ENCODE measurements at regions not wholly inside any gene's neighbourhood (a gene's known extent, or its start where the extent isn't known, plus 50 kb on each side); places are given as distances from the start of the nearest gene placed in this dataset.
"Not testable (repeated sequence)": the region's sequence is repeated elsewhere in the genome, so short reads cannot be mapped to it uniquely, and the experiment has no call there.

GRCh38 chr16:52308051-52308450 lies 238.9 kb downstream of the TOX3 start:
- DNase-seq: no peak

- DNase-seq: no peak
Measured at GRCh38 chr16:52301026-52301425, 245.9 kb downstream of the TOX3 start.

DNA sequence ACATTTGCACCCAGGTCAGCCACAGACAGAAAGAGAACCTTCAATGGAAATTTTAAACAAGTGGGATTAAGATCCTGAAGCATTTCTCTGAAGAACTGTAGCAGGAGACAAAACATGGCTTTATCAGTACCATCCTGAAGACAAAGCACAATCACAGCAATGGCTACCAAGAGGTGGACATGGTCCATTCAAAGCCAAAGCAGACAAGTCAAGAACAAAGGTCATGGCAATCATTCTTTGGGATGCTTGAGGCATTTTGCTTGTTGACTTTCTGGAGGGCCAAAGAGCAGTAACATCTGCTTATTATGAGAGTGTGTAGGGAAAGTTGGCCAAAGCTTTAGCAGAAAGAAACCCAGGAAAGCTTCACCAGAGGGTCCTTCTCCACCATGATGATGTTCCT lies 248.2 kb downstream of the TOX3 start:
- no peak for DNase-seq

GRCh38 chr16:52296706-52297315 lies 250.1 kb downstream of the TOX3 start:
- not testable (repeated sequence) for DNase-seq

DNA sequence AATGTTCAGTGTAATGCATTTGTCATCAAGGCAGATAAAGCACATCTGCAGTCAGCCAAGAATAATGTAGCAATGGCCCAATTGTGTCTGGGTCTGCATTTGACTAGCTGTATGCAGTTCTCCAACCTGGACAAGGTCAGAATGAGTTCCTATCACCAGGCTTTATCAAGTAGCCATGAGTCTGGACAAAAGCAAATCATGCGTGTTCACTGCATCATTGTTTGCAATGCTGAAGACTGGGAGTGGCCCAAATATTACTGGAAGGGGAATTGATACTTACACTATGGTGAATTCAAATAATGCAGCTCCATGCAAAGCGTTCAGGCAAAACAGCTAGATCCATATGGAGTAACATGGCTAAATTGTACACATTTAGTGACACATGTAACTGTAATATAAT lies 250.9 kb downstream of the TOX3 start:
- no peak for DNase-seq

- DNase-seq: no peak
Measured at GRCh38 chr16:52294660-52295059, 252.3 kb downstream of the TOX3 start.

DNA sequence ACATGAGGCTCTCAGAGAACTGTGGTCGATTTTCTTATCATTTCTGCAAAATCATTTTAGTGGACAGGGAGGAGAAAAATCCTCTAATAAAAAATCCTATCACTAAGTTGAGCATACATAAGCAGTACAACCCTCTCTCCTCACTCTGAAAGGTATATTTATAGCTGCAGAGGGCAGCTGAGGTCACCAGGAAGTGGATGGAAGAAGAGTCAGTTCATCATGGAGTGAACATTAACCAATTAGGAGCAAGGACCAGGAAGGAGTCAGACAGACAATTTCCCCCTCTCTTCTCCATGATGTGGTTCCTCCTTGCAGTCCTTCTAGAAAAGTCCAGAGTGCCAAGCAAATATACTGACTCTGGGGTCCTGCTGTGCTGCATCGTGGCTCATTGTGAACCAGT lies 253.7 kb downstream of the TOX3 start:
- DNase-seq: no peak

DNA sequence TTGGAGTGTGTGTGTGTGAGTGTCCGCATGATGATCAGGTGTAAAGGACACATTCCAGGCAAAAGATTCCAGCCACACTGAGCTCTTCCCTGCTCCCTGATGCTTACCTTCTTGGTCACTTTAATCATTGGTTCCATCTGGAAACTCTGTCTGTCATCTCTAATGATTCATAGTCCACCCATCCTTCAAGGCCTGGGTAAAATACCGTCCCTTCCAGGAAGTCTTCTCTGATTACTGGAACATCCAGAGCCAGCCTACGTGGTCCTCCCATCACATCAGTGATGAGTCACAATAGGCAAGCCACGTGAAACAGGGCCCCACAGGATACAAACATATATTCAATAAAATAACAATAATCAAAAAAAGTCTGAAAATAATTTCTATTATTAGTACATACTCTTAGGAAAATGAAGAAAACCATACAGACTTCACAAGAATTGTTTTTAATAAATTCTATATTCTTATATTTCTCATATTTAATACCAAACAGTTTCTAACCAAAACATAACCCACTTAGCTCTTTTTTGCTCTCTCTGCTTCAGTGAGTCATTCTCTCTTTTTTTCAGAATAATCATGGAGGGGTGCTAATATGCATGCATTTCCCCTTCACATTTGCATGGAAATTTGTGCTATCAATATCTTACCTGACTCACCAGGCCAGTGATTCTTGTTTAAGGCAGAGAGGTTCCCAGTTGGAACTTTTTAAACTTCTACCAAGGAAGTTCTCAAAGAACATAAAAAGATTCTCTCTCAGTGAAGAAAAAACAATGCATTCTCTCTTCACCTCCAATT lies 263.2 kb downstream of the TOX3 start:
- no peak for DNase-seq

- no peak for DNase-seq
Measured at GRCh38 chr16:52283018-52283417, 263.9 kb downstream of the TOX3 start.

GRCh38 chr16:52280086-52280485 lies 266.9 kb downstream of the TOX3 start:
- no peak for DNase-seq

GRCh38 chr16:52271088-52271750 lies 275.7 kb downstream of the TOX3 start:
- DNase-seq: no peak

DNA sequence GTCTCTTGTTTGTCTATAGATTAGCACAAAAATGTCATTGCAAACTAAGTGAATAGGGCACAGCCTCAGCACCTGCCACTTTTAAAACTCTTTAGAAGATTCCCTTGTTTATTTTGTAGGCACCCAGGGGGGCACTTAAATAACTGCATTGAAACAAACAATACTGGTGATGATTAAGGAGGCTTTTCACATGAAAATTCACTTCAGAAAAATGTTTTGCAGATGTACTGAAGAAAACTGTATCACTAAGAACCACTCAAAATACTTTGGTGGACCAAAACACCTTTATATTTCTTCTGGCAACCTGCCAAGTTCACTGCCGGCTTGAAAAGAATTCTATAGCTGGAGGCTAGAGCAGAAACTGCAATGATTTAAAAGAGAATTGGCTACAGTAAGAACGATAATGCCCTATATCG lies 281.5 kb downstream of the TOX3 start:
- DNase-seq: no peak

- no peak for DNase-seq
Measured at GRCh38 chr16:52257534-52257933, 289.4 kb downstream of the TOX3 start.

DNA sequence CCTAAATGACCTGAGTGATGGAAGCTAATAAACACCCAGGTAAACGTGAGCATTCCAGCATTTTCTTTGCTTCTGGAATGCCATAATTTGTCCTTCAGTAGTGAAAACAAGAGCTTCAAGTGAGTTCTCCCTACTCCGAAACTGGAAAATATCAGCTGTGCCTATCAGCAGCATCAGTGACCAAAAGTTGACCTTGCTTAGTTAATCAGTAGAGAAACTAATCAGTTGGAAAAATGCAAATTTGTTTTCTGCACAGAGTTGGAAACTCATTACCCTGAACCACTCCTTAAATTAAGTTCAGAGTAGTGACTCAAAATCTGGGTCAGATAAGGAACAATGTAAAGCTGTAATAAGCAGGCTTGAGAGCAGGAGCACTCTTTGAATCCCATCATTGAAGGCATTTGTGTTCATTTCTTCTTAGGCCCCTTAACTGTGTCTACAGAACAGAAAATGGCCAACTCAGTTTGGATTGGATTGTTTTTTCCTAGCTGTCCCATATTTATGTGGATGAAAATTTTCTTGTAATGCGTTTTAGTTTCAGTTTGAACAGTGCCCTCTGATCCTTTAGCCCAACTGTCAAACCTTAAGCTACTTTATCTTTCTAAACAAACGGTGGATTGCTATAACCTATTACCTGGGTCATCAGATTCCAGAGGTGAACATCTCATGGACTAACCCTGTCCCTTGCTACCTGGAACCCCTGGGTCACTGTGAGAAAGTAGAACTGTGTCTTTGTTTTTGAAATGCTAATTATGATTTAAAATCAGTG lies 290.4 kb downstream of the TOX3 start:
- no peak for DNase-seq

DNA sequence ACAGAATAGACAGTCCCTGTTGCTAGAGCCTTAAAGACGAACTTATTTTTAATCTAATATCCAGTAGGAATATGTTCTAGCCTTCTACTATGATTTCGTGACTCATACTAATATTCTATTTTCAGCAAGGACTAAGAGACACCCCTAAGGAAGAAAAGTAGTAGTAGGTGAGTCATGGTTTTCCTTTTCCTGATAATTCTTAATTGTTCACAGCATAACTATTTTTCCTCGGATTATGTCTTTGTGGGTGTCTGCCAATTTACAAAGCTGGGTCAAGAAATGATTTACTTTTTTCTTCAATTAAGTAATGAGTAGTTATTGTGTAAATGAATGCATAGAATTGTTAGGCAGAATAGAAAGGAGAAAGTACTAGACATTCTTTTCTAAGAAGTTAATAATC lies 292.2 kb downstream of the TOX3 start:
- no peak for DNase-seq

- no peak for DNase-seq
Measured at GRCh38 chr16:52252680-52253079, 294.3 kb downstream of the TOX3 start.

DNA sequence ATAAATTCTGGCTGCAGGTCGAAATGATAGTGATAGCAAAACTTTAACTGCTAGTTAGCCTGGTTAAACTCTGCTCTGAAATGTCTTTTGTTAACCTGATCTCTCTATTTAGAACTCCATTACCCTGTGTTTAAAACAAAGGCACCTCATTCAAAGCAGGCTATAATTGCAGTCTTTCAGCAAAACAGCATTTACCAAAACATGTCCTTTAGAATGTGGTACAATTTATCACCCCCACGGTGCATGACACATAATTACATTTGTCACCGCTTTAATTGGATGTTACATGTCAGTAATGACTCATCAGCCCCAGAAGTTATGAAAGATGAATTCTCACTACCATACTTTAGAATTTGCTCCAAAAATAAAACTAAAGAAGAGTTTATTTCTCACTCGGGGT lies 295.4 kb downstream of the TOX3 start:
- DNase-seq: no peak

GRCh38 chr16:52247737-52248136 lies 299.2 kb downstream of the TOX3 start:
- DNase-seq: no peak

GRCh38 chr16:52238710-52239109 lies 308.2 kb downstream of the TOX3 start:
- no peak for DNase-seq

- DNase-seq: no peak
Measured at GRCh38 chr16:52237823-52238222, 309.1 kb downstream of the TOX3 start.

GRCh38 chr16:52235186-52235585 lies 311.8 kb downstream of the TOX3 start:
- no peak for DNase-seq

- no peak for DNase-seq
Measured at GRCh38 chr16:52234626-52235025, 312.3 kb downstream of the TOX3 start.

DNA sequence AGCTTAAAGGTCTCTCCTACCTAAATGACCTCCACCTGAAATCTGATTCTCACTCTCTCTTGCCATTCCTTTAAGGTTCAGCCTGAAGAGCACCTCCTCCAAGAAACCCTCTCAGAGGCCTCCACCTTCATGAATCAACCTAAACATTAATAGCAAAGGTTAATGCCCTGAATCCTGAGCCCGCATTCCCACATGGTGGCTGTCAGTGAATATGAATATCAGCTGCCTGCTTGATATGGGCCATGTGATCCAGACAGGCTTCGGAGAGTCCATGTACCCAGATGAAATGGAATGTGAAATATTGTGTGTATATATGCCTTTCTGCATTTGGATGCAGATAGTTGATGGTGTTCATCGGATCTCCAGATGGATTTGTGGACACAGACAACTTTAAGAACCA lies 317.5 kb downstream of the TOX3 start:
- no peak for DNase-seq
